Subcutaneous abdominal adipose tissue (tissue), 5 donors: ENCODE measurements at regions not wholly inside any gene's neighbourhood (a gene's known extent, or its start where the extent isn't known, plus 50 kb on each side); places are given as distances from the start of the nearest gene placed in this dataset.
A peak's percentile ranks its signal among the peaks of the same experiment; 100 is the strongest.

ENCODE experiments used
- H3K27ac ChIP-seq: one replicate; pipeline ENCODE4 v1.7.0; 2013; ENCODE audit warnings: low read depth, mild to moderate bottlenecking, inconsistent platforms, low read length, moderate library complexity
- H3K27me3 ChIP-seq, 5 donors: one replicate each; pipeline ENCODE4 v1.7.0; 2013; ENCODE audit warnings: low read length in 5 of 5, inconsistent platforms in 1 of 5; ENCODE audit not compliant: control insufficient read depth in 5 of 5, insufficient read depth in 4 of 5
- H3K36me3 ChIP-seq, 5 donors: one replicate each; pipeline ENCODE4 v1.7.0; 2013; ENCODE audit warnings: low read length in 5 of 5; ENCODE audit not compliant: control insufficient read depth in 5 of 5, insufficient read depth in 5 of 5
- H3K4me1 ChIP-seq, 5 donors: one replicate each; pipeline ENCODE4 v1.7.0; 2013; ENCODE audit warnings: low read length in 5 of 5, mild to moderate bottlenecking in 3 of 5, moderate library complexity in 1 of 5; ENCODE audit not compliant: control insufficient read depth in 5 of 5, insufficient read depth in 5 of 5
- H3K4me3 ChIP-seq, 5 donors: one replicate each; pipeline ENCODE4 v1.7.0; 2013; ENCODE audit warnings: low read length in 5 of 5, low read depth in 1 of 5
- H3K9ac ChIP-seq, 5 donors: one replicate each; pipeline ENCODE4 v1.7.0; 2013; ENCODE audit warnings: low read length in 5 of 5, mild to moderate bottlenecking in 4 of 5, moderate library complexity in 3 of 5
- H3K9me3 ChIP-seq, 5 donors: one replicate each; pipeline ENCODE4 v1.7.0; 2013; ENCODE audit warnings: low read length in 5 of 5; ENCODE audit not compliant: control insufficient read depth in 5 of 5
- donor health status: healthy.
- donor health status: healthy.
- donor health status: healthy.
- donor health status: healthy.
- donor health status: healthy.

- H3K4me1 ChIP-seq: peaks cover 0 to 15% (median 7%) of the 10 kb centered on the region in 5 donors
- H3K4me3 ChIP-seq: no peak overlapping the region
- no peaks in the 10 kb centered on the region for H3K9me3 ChIP-seq
- no peak overlapping the region for H3K27ac ChIP-seq
- H3K27me3 ChIP-seq: no peaks in the 10 kb centered on the region
- H3K36me3 ChIP-seq: no peaks in the 10 kb centered on the region
- no peak overlapping the region for H3K9ac ChIP-seq
Observed at GRCh38 chr15:95249524-95249923, 1018.2 kb downstream of the MCTP2 start.

- peaks cover 0 to 15% (median 7%) of the 10 kb centered on the region in 5 donors for H3K4me1 ChIP-seq
- H3K27ac ChIP-seq: no peak overlapping the region
- H3K9me3 ChIP-seq: no peaks in the 10 kb centered on the region
Observed at GRCh38 chr15:95252404-95252803, 1021.0 kb downstream of the MCTP2 start.

GRCh38 chr15:95254263-95254662 lies 1022.9 kb downstream of the MCTP2 start:
- no peaks in the 10 kb centered on the region for H3K36me3 ChIP-seq
- H3K4me3 ChIP-seq: no peak overlapping the region
- no peaks in the 10 kb centered on the region for H3K9me3 ChIP-seq
- peaks cover 0 to 17% (median 7%) of the 10 kb centered on the region in 5 donors for H3K4me1 ChIP-seq
- H3K27me3 ChIP-seq: no peaks in the 10 kb centered on the region
- no peak overlapping the region for H3K9ac ChIP-seq
- no peak overlapping the region for H3K27ac ChIP-seq

More at GRCh38 chr15:95252404-95252803, 1021.0 kb downstream of the MCTP2 start:
- Histone ChIP-seq H3K27me3 (no peaks in the 10 kb centered on the region), H3K36me3 (no peaks in the 10 kb centered on the region), H3K4me3 (no peak overlapping the region), H3K9ac (no peak overlapping the region)

- H3K27me3 ChIP-seq: no peaks in the 10 kb centered on the region
- no peak overlapping the region for H3K9ac ChIP-seq
- H3K27ac ChIP-seq: no peak overlapping the region
Observed at GRCh38 chr15:95259513-95259912, 1028.2 kb downstream of the MCTP2 start.

GRCh38 chr15:95259965-95260364 lies 1028.6 kb downstream of the MCTP2 start:
- Histone ChIP-seq H3K4me3 (no peak overlapping the region), H3K9me3 (no peaks in the 10 kb centered on the region), H3K9ac (no peak overlapping the region), H3K4me1 (peaks cover 0 to 21% (median 11%) of the 10 kb centered on the region in 5 donors), H3K36me3 (no peaks in the 10 kb centered on the region), H3K27ac (no peak overlapping the region), H3K27me3 (no peaks in the 10 kb centered on the region)

More at GRCh38 chr15:95259513-95259912, 1028.2 kb downstream of the MCTP2 start:
- no peaks in the 10 kb centered on the region for H3K36me3 ChIP-seq
- no peaks in the 10 kb centered on the region for H3K9me3 ChIP-seq
- H3K4me1 ChIP-seq: peaks cover 0 to 21% (median 11%) of the 10 kb centered on the region in 5 donors
- H3K4me3 ChIP-seq: peak overlapping the region in 1 of 5 donors; percentile 8

- H3K9ac ChIP-seq: no peak overlapping the region
- H3K36me3 ChIP-seq: no peaks in the 10 kb centered on the region
- peaks cover 0 to 21% (median 11%) of the 10 kb centered on the region in 5 donors for H3K4me1 ChIP-seq
- H3K27me3 ChIP-seq: no peaks in the 10 kb centered on the region
- H3K9me3 ChIP-seq: no peaks in the 10 kb centered on the region
- no peak overlapping the region for H3K4me3 ChIP-seq
- no peak overlapping the region for H3K27ac ChIP-seq
Observed at GRCh38 chr15:95260856-95261255, 1029.5 kb downstream of the MCTP2 start.

GRCh38 chr15:95261546-95261945 lies 1030.2 kb downstream of the MCTP2 start:
- no peaks in the 10 kb centered on the region for H3K9me3 ChIP-seq
- H3K27me3 ChIP-seq: no peaks in the 10 kb centered on the region
- H3K36me3 ChIP-seq: no peaks in the 10 kb centered on the region
- no peak overlapping the region for H3K4me3 ChIP-seq
- H3K4me1 ChIP-seq: peaks cover 0 to 23% (median 11%) of the 10 kb centered on the region in 5 donors
- H3K27ac ChIP-seq: no peak overlapping the region
- H3K9ac ChIP-seq: no peak overlapping the region

- no peaks in the 10 kb centered on the region for H3K27me3 ChIP-seq
- H3K27ac ChIP-seq: no peak overlapping the region
- H3K9ac ChIP-seq: no peak overlapping the region
- peaks cover 0 to 27% (median 11%) of the 10 kb centered on the region in 5 donors for H3K4me1 ChIP-seq
- no peak overlapping the region for H3K4me3 ChIP-seq
- no peaks in the 10 kb centered on the region for H3K9me3 ChIP-seq
- H3K36me3 ChIP-seq: no peaks in the 10 kb centered on the region
Observed at GRCh38 chr15:95261968-95262367, 1030.6 kb downstream of the MCTP2 start.

- Histone ChIP-seq H3K9ac (no peak overlapping the region), H3K4me3 (no peak overlapping the region), H3K9me3 (no peaks in the 10 kb centered on the region), H3K36me3 (no peaks in the 10 kb centered on the region), H3K27me3 (no peaks in the 10 kb centered on the region), H3K27ac (no peak overlapping the region), H3K4me1 (peaks cover 0 to 27% (median 11%) of the 10 kb centered on the region in 5 donors)
Observed at GRCh38 chr15:95262866-95263564, 1031.7 kb downstream of the MCTP2 start.

- H3K9me3 ChIP-seq: no peaks in the 10 kb centered on the region
- H3K4me1 ChIP-seq: peaks cover 0 to 27% (median 11%) of the 10 kb centered on the region in 5 donors
- H3K9ac ChIP-seq: no peak overlapping the region
- H3K27ac ChIP-seq: no peak overlapping the region
- H3K27me3 ChIP-seq: no peaks in the 10 kb centered on the region
- H3K36me3 ChIP-seq: no peaks in the 10 kb centered on the region
- no peak overlapping the region for H3K4me3 ChIP-seq
Observed at GRCh38 chr15:95263751-95264150, 1032.4 kb downstream of the MCTP2 start.
